ENCODE measurements at regions not wholly inside any gene's neighbourhood (a gene's known extent, or its start where the extent isn't known, plus 50 kb on each side); places are given as distances from the start of the nearest gene placed in this dataset.

GRCh38 chr14:29232711-29233110, 466.1 kb downstream of the FOXG1 start:
- Histone ChIP-seq H3K4me2 (ENCODE audit: insufficient read depth, insufficient read length, low read length) (no peak overlapping the region), H2BK15ac (ENCODE audit: low read depth, low read length) (no peak overlapping the region)

More at GRCh38 chr14:29232711-29233110, 466.1 kb downstream of the FOXG1 start:
- Histone ChIP-seq H4K91ac (ENCODE audit: insufficient read length, low read depth, low read length) (no peak overlapping the region), H3K79me1 (ENCODE audit: insufficient read depth, low read depth, low read length, poor library complexity, severe bottlenecking) (no peaks in the 10 kb centered on the region), H3K4ac (ENCODE audit: low read depth, low read length) (no peak overlapping the region), H4K8ac (replicated peaks; ENCODE audit: insufficient read length, low read depth, low read length) (no peak overlapping the region), H2BK12ac (ENCODE audit: insufficient read length, low read depth, low read length) (no peak overlapping the region), H3K23ac (ENCODE audit: insufficient read length, low read depth, low read length) (no peak overlapping the region), H3K79me2 (ENCODE audit: insufficient read depth, low read length) (no peaks in the 10 kb centered on the region), H4K20me1 (ENCODE audit: control insufficient read depth, insufficient read depth, insufficient read length) (no peaks in the 10 kb centered on the region), H3K4me1 (ENCODE audit: insufficient read depth, low read length) (no peaks in the 10 kb centered on the region), H2BK120ac (ENCODE audit: low read depth, low read length, poor library complexity, severe bottlenecking) (no peak overlapping the region), H3K9ac (ENCODE audit: extremely low read depth, insufficient read length, low read length) (no peak overlapping the region), H3K23me2 (ENCODE audit: insufficient read length, low read depth, low read length, poor library complexity, severe bottlenecking) (no peaks in the 10 kb centered on the region), H2AFZ (ENCODE audit: low read length) (no peak overlapping the region), H4K5ac (ENCODE audit: insufficient read length, low read depth, low read length) (no peak overlapping the region), H3K9me3 (ENCODE audit: control insufficient read depth, low read depth, low read length) (no peaks in the 10 kb centered on the region), H3K14ac (ENCODE audit: insufficient read depth, low read length) (no peak overlapping the region), H3T11ph (ENCODE audit: low read length) (no peak overlapping the region), H2BK20ac (ENCODE audit: low read depth, low read length, poor library complexity, severe bottlenecking) (no peak overlapping the region), H3K56ac (ENCODE audit: insufficient read length, low read depth, low read length) (no peak overlapping the region), H2BK5ac (ENCODE audit: insufficient read length, low read length) (no peak overlapping the region), H3K18ac (ENCODE audit: insufficient read length, low read depth, low read length) (no peak overlapping the region), H3K27me3 (ENCODE audit: insufficient read depth, low read length) (no peaks in the 10 kb centered on the region), H3K27ac (ENCODE audit: insufficient read length, low read depth, low read length) (no peak overlapping the region), H2AK5ac (ENCODE audit: insufficient read length, low read length) (no peak overlapping the region)
- 0 out of 4 replicates have a peak, but pooled peaks cover 0 to 2% of the 10 kb centered on the region in 2 experiments for H3K4me1 Mint-ChIP-seq
- DNase-seq = no peak
- H3K9me3 Mint-ChIP-seq = no peaks in the 10 kb centered on the region
- no peaks in the 10 kb centered on the region for H3K27me3 Mint-ChIP-seq (ENCODE audit: low read depth)
- no peak overlapping the region for H3K27ac Mint-ChIP-seq
- H3K36me3 Mint-ChIP-seq (ENCODE audit: insufficient read depth in 1 of 3, low read depth in 3 of 3) = peaks cover 0 to 2% (median 0%) of the 10 kb centered on the region in 3 experiments; a peak in 2 of 7 replicates
- TF ChIP-seq CTCF (conservative IDR thresholded peaks at IDR 0.05) = no peak
- no peak overlapping the region for H3K4me3 Mint-ChIP-seq

All from H9 (cell line).